ENCODE measurements at regions not wholly inside any gene's neighbourhood (a gene's known extent, or its start where the extent isn't known, plus 50 kb on each side); places are given as distances from the start of the nearest gene placed in this dataset.
"Not testable (repeated sequence)": the region's sequence is repeated elsewhere in the genome, so short reads cannot be mapped to it uniquely, and the experiment has no call there.

GRCh38 chr6:142648036-142648451, 296.9 kb downstream of the HIVEP2 start:
- RAD21 ChIA-PET (ENCODE audit: unreplicated experiment), result no interaction called here
- CTCF ChIA-PET, result interaction anchor here (1.5 kb wide), 1 partner anchor 46 kb away, joined by 3 read pairs; no protein-coding TSS in a partner anchor
- no TSS peak for BruUV-seq (replicated peaks)
- WGBS (ENCODE audit: insufficient coverage, insufficient replicate concordance, low lambda C conversion rate, missing lambda C conversion rate), result 22% methylated on average over 3 of the region's 3 CpGs
- SMC1A ChIA-PET (ENCODE audit: uncharacterized antibody, unreplicated experiment), result interaction anchor here (1.3 kb wide), 2 partner anchors 13 to 45 kb away, joined by 4 read pairs; no protein-coding TSS in a partner anchor
- in situ Hi-C loops (cut with MboI), result no loop called here
- H4K20me1 ChIP-seq (ENCODE audit: control insufficient read depth, insufficient read depth), result no peaks in the 10 kb centered on the region
- H3K9me3 ChIP-seq (replicated peaks; ENCODE audit: control insufficient read depth, insufficient read depth, low read length), result no peaks in the 10 kb centered on the region
- H3K36me3 ChIP-seq (ENCODE audit: control insufficient read depth in 2 of 2, insufficient read depth in 2 of 2, low read length in 1 of 2), result no peaks in the 10 kb centered on the region
- POLR2A ChIA-PET, result no interaction called here
- TF ChIP-seq ZBED1 (IDR thresholded peaks at IDR 0.05; ENCODE audit: borderline replicate concordance) (no peak), EP300 (IDR thresholded peaks at IDR 0.05; ENCODE audit: borderline replicate concordance in 1 of 2, control insufficient read depth in 1 of 2, low read depth in 2 of 2, low read length in 2 of 2) (no peak), RCOR1 (conservative IDR thresholded peaks at IDR 0.05; ENCODE audit: low read depth, low read length) (no peak), RFX5 (IDR thresholded peaks at IDR 0.05; ENCODE audit: low read depth, low read length) (no peak), IKZF1 (conservative IDR thresholded peaks at IDR 0.05) (no peak), RUNX3 (IDR thresholded peaks at IDR 0.05; ENCODE audit: low read length) (no peak), NFYB (IDR thresholded peaks at IDR 0.05; ENCODE audit: insufficient read depth, low read depth, low read length) (no peak)
- no peaks in the 10 kb centered on the region for H3K4me1 ChIP-seq (ENCODE audit: control insufficient read depth, insufficient read depth, low read length)
- no peaks in the 10 kb centered on the region; a peak in 2 of 4 replicates for H3K27me3 ChIP-seq (replicated peaks in 1 of 2; ENCODE audit: control insufficient read depth in 2 of 2, insufficient read depth in 2 of 2, low read length in 1 of 2)
- ATAC-seq, result peak; percentile 16; the same call in 1 of the 3 replicates
- DNase-seq (ENCODE audit: low read depth, low spot score), result no peak
- no peaks in the 10 kb centered on the region for H3K79me2 ChIP-seq (ENCODE audit: control insufficient read depth, insufficient read depth, low read length)
- intact Hi-C loops (cut with micrococcal nuclease; ENCODE audit: unreplicated experiment), result no loop called here
- FAIRE-seq, result no peak
- no peak overlapping the region for H3K9ac ChIP-seq (ENCODE audit: control insufficient read depth, insufficient read depth, low read length)
- no peak overlapping the region for H2AFZ ChIP-seq (ENCODE audit: control insufficient read depth, low read depth, low read length)
- H3K4me3 ChIP-seq, result no peak overlapping the region
- H3K4me2 ChIP-seq (ENCODE audit: control insufficient read depth, insufficient read depth), result no peak overlapping the region
- no peak overlapping the region for H3K27ac ChIP-seq (ENCODE audit: control insufficient read depth, insufficient read depth)

GRCh38 chr6:142648526-142648925, 296.4 kb downstream of the HIVEP2 start:
- ATAC-seq (no peak), FAIRE-seq (no peak), DNase-seq (ENCODE audit: low read depth, low spot score) (no peak)
- Histone ChIP-seq H3K79me2 (ENCODE audit: control insufficient read depth, insufficient read depth, low read length) (no peaks in the 10 kb centered on the region), H3K4me2 (ENCODE audit: control insufficient read depth, insufficient read depth) (no peak overlapping the region), H3K36me3 (ENCODE audit: control insufficient read depth in 2 of 2, insufficient read depth in 2 of 2, low read length in 1 of 2) (no peaks in the 10 kb centered on the region), H3K9ac (ENCODE audit: control insufficient read depth, insufficient read depth, low read length) (no peak overlapping the region), H3K27ac (ENCODE audit: control insufficient read depth, insufficient read depth) (no peak overlapping the region), H3K27me3 (replicated peaks in 1 of 2; ENCODE audit: control insufficient read depth in 2 of 2, insufficient read depth in 2 of 2, low read length in 1 of 2) (no peaks in the 10 kb centered on the region; a peak in 2 of 4 replicates), H2AFZ (ENCODE audit: control insufficient read depth, low read depth, low read length) (no peak overlapping the region), H4K20me1 (ENCODE audit: control insufficient read depth, insufficient read depth) (no peaks in the 10 kb centered on the region), H3K4me1 (ENCODE audit: control insufficient read depth, insufficient read depth, low read length) (no peaks in the 10 kb centered on the region), H3K9me3 (replicated peaks; ENCODE audit: control insufficient read depth, insufficient read depth, low read length) (no peaks in the 10 kb centered on the region), H3K4me3 (no peak overlapping the region)
- SMC1A ChIA-PET (ENCODE audit: uncharacterized antibody, unreplicated experiment), result interaction anchor here (1.3 kb wide), 2 partner anchors 13 to 45 kb away, joined by 4 read pairs; no protein-coding TSS in a partner anchor
- RAD21 ChIA-PET (ENCODE audit: unreplicated experiment), result no interaction called here
- BruUV-seq (replicated peaks), result no TSS peak
- WGBS (ENCODE audit: insufficient coverage, insufficient replicate concordance, low lambda C conversion rate, missing lambda C conversion rate), result 0% methylated on average over 1 of the region's 1 CpG
- POLR2A ChIA-PET, result no interaction called here
- in situ Hi-C loops (cut with MboI) (no loop called here), intact Hi-C loops (cut with micrococcal nuclease; ENCODE audit: unreplicated experiment) (no loop called here)
- CTCF ChIA-PET, result interaction anchor here (1.5 kb wide), 1 partner anchor 45 kb away, joined by 3 read pairs; no protein-coding TSS in a partner anchor
- no peak for TF ChIP-seq HDGF (IDR thresholded peaks at IDR 0.05)
- TF ChIP-seq RB1 (IDR thresholded peaks at IDR 0.05; ENCODE audit: borderline replicate concordance), result no peak

- H3K4me3 ChIP-seq; DNase-seq (ENCODE audit: low read depth, low spot score); intact Hi-C loops (cut with micrococcal nuclease; ENCODE audit: unreplicated experiment); FAIRE-seq; H3K27me3 ChIP-seq (replicated peaks in 1 of 2; ENCODE audit: control insufficient read depth in 2 of 2, insufficient read depth in 2 of 2, low read length in 1 of 2); BruUV-seq (replicated peaks); H3K4me2 ChIP-seq (ENCODE audit: control insufficient read depth, insufficient read depth); H3K9ac ChIP-seq (ENCODE audit: control insufficient read depth, insufficient read depth, low read length); H3K79me2 ChIP-seq (ENCODE audit: control insufficient read depth, insufficient read depth, low read length); H4K20me1 ChIP-seq (ENCODE audit: control insufficient read depth, insufficient read depth); ATAC-seq; H3K9me3 ChIP-seq (replicated peaks; ENCODE audit: control insufficient read depth, insufficient read depth, low read length); H3K4me1 ChIP-seq (ENCODE audit: control insufficient read depth, insufficient read depth, low read length); H2AFZ ChIP-seq (ENCODE audit: control insufficient read depth, low read depth, low read length); POLR2A ChIA-PET; in situ Hi-C loops (cut with MboI); H3K36me3 ChIP-seq (ENCODE audit: control insufficient read depth in 2 of 2, insufficient read depth in 2 of 2, low read length in 1 of 2); RAD21 ChIA-PET (ENCODE audit: unreplicated experiment); H3K27ac ChIP-seq (ENCODE audit: control insufficient read depth, insufficient read depth): not testable (repeated sequence)
- whole genome bisulfite sequencing (ENCODE audit: insufficient coverage, insufficient replicate concordance, low lambda C conversion rate, missing lambda C conversion rate), result 68% methylated on average over 8 of the region's 11 CpGs
- SMC1A ChIA-PET (ENCODE audit: uncharacterized antibody, unreplicated experiment), result interaction anchor here (1.3 kb wide), 1 partner anchor 44 kb away, joined by 4 read pairs; no protein-coding TSS in a partner anchor
- CTCF ChIA-PET, result interaction anchor here (0.6 kb wide), 1 partner anchor 205 kb away, joined by 4 read pairs; no protein-coding TSS in a partner anchor
Observed at GRCh38 chr6:142649438-142650234, 295.3 kb downstream of the HIVEP2 start.

Measured in GM12878 (cell line).